H9 (cell line): ENCODE measurements at regions not wholly inside any gene's neighbourhood (a gene's known extent, or its start where the extent isn't known, plus 50 kb on each side); places are given as distances from the start of the nearest gene placed in this dataset.

Source experiments
- DNase-seq: peaks from one replicate; pipeline ENCODE4 v3.0.0-alpha.2; 2017
- H2AFZ ChIP-seq: one replicate; pipeline ENCODE4 v1.6.1; 2013; ENCODE audit warnings: mild to moderate bottlenecking, low read length, control low read depth, moderate library complexity
- H2AK5ac ChIP-seq: 2 replicates; pipeline ENCODE4 v1.6.1; 2013; ENCODE audit warnings: low read length, control low read depth, mixed read lengths; ENCODE audit not compliant: insufficient read length
- H2BK120ac ChIP-seq: one replicate; pipeline ENCODE4 v1.6.1; 2013; ENCODE audit warnings: low read depth, mild to moderate bottlenecking, low read length, control low read depth, inconsistent platforms; ENCODE audit not compliant: poor library complexity, severe bottlenecking
- H2BK12ac ChIP-seq: 2 replicates; pipeline ENCODE4 v1.6.1; 2013; ENCODE audit warnings: low read length, control low read depth, mixed read lengths, low read depth; ENCODE audit not compliant: insufficient read length
- H2BK15ac ChIP-seq: 2 replicates; pipeline ENCODE4 v1.6.1; 2013; ENCODE audit warnings: low read depth, low read length, control low read depth
- H2BK20ac ChIP-seq: one replicate; pipeline ENCODE4 v1.6.1; 2013; ENCODE audit warnings: low read depth, mild to moderate bottlenecking, low read length, control low read depth, inconsistent platforms; ENCODE audit not compliant: poor library complexity, severe bottlenecking
- H2BK5ac ChIP-seq: 2 replicates; pipeline ENCODE4 v1.6.1; 2013; ENCODE audit warnings: low read length, control low read depth, mixed read lengths; ENCODE audit not compliant: insufficient read length
- H3K14ac ChIP-seq: 2 replicates; pipeline ENCODE4 v1.6.1; 2013; ENCODE audit warnings: low read length, control low read depth; ENCODE audit not compliant: insufficient read depth
- H3K18ac ChIP-seq: 2 replicates; pipeline ENCODE4 v1.6.1; 2013; ENCODE audit warnings: low read depth, mild to moderate bottlenecking, mixed read lengths, low read length, control low read depth; ENCODE audit not compliant: insufficient read length
- H3K23ac ChIP-seq: 2 replicates; pipeline ENCODE4 v1.6.1; 2013; ENCODE audit warnings: low read length, control low read depth, mixed read lengths, low read depth; ENCODE audit not compliant: insufficient read length
- H3K23me2 ChIP-seq: 2 replicates; pipeline ENCODE4 v1.6.1; 2013; ENCODE audit warnings: low read depth, mild to moderate bottlenecking, mixed read lengths, low read length, control low read depth; ENCODE audit not compliant: insufficient read length, poor library complexity, severe bottlenecking
- H3K27ac ChIP-seq: 2 replicates; pipeline ENCODE4 v1.5.1; 2013; ENCODE audit warnings: low read length, control low read depth, mixed read lengths, low read depth; ENCODE audit not compliant: insufficient read length
- H3K27me3 ChIP-seq: 2 replicates; pipeline ENCODE4 v1.6.1; 2013; ENCODE audit warnings: low read length, control low read depth, inconsistent platforms; ENCODE audit not compliant: insufficient read depth
- H3K4ac ChIP-seq: 2 replicates; pipeline ENCODE4 v1.6.1; 2013; ENCODE audit warnings: low read depth, mild to moderate bottlenecking, control low read depth, inconsistent platforms, low read length, moderate library complexity
- H3K4me1 ChIP-seq: 2 replicates; pipeline ENCODE4 v1.6.1; 2013; ENCODE audit warnings: low read length, control low read depth, inconsistent platforms; ENCODE audit not compliant: insufficient read depth
- H3K4me2 ChIP-seq: 2 replicates; pipeline ENCODE4 v1.6.1; 2013; ENCODE audit warnings: low read length, control low read depth, mixed read lengths; ENCODE audit not compliant: insufficient read length, insufficient read depth
- H3K56ac ChIP-seq: 2 replicates; pipeline ENCODE4 v1.6.1; 2013; ENCODE audit warnings: low read depth, mild to moderate bottlenecking, mixed read lengths, low read length, control low read depth; ENCODE audit not compliant: insufficient read length
- H3K79me1 ChIP-seq: 2 replicates; pipeline ENCODE4 v1.6.1; 2013; ENCODE audit warnings: low read depth, mild to moderate bottlenecking, moderate library complexity, low read length, control low read depth, inconsistent platforms; ENCODE audit not compliant: insufficient read depth, poor library complexity, severe bottlenecking
- H3K79me2 ChIP-seq: 2 replicates; pipeline ENCODE4 v1.6.1; 2013; ENCODE audit warnings: low read length, control low read depth, inconsistent platforms; ENCODE audit not compliant: insufficient read depth
- H3K9ac ChIP-seq: 2 replicates; pipeline ENCODE4 v1.6.1; 2013; ENCODE audit warnings: low read length, control low read depth, mixed read lengths; ENCODE audit not compliant: insufficient read length; ENCODE audit errors: extremely low read depth
- H3K9me3 ChIP-seq: one replicate; pipeline ENCODE4 v1.6.1; 2013; ENCODE audit warnings: low read depth, low read length, inconsistent platforms; ENCODE audit not compliant: control insufficient read depth
- H3T11ph ChIP-seq: one replicate; pipeline ENCODE4 v1.6.1; 2013; ENCODE audit warnings: mild to moderate bottlenecking, low read length, control low read depth, inconsistent platforms
- H4K20me1 ChIP-seq: one replicate; pipeline ENCODE4 v1.6.1; 2013; ENCODE audit not compliant: control insufficient read depth, insufficient read length, insufficient read depth
- H4K5ac ChIP-seq: 2 replicates; pipeline ENCODE4 v1.6.1; 2013; ENCODE audit warnings: low read depth, mild to moderate bottlenecking, mixed read lengths, low read length, control low read depth; ENCODE audit not compliant: insufficient read length
- H4K8ac ChIP-seq: replicated peaks from 2 replicates; pipeline ENCODE4 v1.6.1; 2013; ENCODE audit warnings: low read length, control low read depth, mixed read lengths, low read depth; ENCODE audit not compliant: insufficient read length
- H4K91ac ChIP-seq: 2 replicates; pipeline ENCODE4 v1.6.1; 2013; ENCODE audit warnings: low read depth, mild to moderate bottlenecking, moderate library complexity, mixed read lengths, low read length, control low read depth; ENCODE audit not compliant: insufficient read length
- H3K27ac Mint-ChIP-seq, 3 experiments: 2 replicates in 2 of 3; 3 replicates in 1 of 3; pipeline ENCODE4 v1.8.0; 2020 to 2021; ENCODE audit warnings: mixed read lengths in 3 of 3, mild to moderate bottlenecking in 1 of 3, moderate library complexity in 1 of 3
- H3K27me3 Mint-ChIP-seq: 2 replicates; pipeline ENCODE4 v1.8.0; 2021; ENCODE audit warnings: low read depth, mild to moderate bottlenecking, moderate library complexity, mixed read lengths
- H3K36me3 Mint-ChIP-seq, 3 experiments: 2 replicates in 2 of 3; 3 replicates in 1 of 3; pipeline ENCODE4 v1.8.0; 2020 to 2021; ENCODE audit warnings: low read depth in 3 of 3, mixed read lengths in 3 of 3; ENCODE audit not compliant: insufficient read depth in 1 of 3
- H3K4me1 Mint-ChIP-seq, 2 experiments: 2 replicates each; pipeline ENCODE4 v1.8.0; 2020; ENCODE audit warnings: mixed read lengths in 2 of 2
- H3K4me3 Mint-ChIP-seq, 2 experiments: 2 replicates in 1 of 2; 3 replicates in 1 of 2; pipeline ENCODE4 v1.8.0; 2020 to 2021; ENCODE audit warnings: mild to moderate bottlenecking in 2 of 2, mixed read lengths in 2 of 2, moderate library complexity in 1 of 2
- H3K9me3 Mint-ChIP-seq, 2 experiments: 2 replicates in 1 of 2; 3 replicates in 1 of 2; pipeline ENCODE4 v1.8.0; 2020; ENCODE audit warnings: mild to moderate bottlenecking in 2 of 2, mixed read lengths in 2 of 2, moderate library complexity in 1 of 2
- WGBS: extraction: QIAGEN DNeasy Blood & Tissue Kit; methylation state at CpG from one replicate; pipeline ENCODE4 v1.1.7; 2013; ENCODE audit warnings: missing lambda C conversion rate, low lambda C conversion rate, mixed read lengths; ENCODE audit not compliant: insufficient read length; ENCODE audit errors: extremely low coverage; 5-methylcytosine and 5-hydroxymethylcytosine counted together
- TF ChIP-seq, protein P1 (sequence below): fragments of 200-600 bp; sonication (generic); conservative IDR thresholded peaks from 3 replicates; pipeline ENCODE4 v1.8.0; 2021; ENCODE audit warnings: antibody characterized with exemption, mild to moderate bottlenecking

DNA sequence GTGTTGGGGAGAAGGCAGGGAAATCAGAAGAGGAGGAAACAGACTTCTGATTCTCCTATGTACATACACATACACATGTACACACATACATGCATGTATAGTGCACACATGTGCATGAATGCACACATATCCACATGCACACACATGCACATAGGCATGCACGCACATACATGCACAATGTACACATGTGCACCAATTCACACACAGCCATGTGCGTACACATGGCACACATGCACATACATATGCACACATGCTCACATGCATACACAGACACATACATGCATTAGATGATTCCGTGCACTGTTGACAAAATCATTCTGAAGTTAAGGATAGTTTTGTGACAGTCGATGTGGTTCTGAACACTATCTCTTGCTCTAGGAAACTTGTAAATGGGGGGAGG, 214.0 kb upstream of the CDH13 start:
- Histone ChIP-seq H3K4me2 (no peak overlapping the region), H2BK120ac (no peak overlapping the region), H3K27ac (no peak overlapping the region), H3K27me3 (no peaks in the 10 kb centered on the region), H4K5ac (no peak overlapping the region), H3K23ac (no peak overlapping the region), H3K14ac (no peak overlapping the region), H3K9me3 (no peaks in the 10 kb centered on the region), H3K56ac (no peak overlapping the region), H3K18ac (no peak overlapping the region), H3K79me2 (no peaks in the 10 kb centered on the region), H4K8ac (no peak overlapping the region), H4K20me1 (no peaks in the 10 kb centered on the region), H3K79me1 (no peaks in the 10 kb centered on the region), H2BK12ac (no peak overlapping the region), H3K9ac (no peak overlapping the region), H2AFZ (no peak overlapping the region), H3K4me1 (no peaks in the 10 kb centered on the region), H2BK5ac (no peak overlapping the region), H3K23me2 (no peaks in the 10 kb centered on the region), H2AK5ac (no peak overlapping the region), H4K91ac (no peak overlapping the region), H2BK15ac (no peak overlapping the region), H3K4ac (no peak overlapping the region), H3T11ph (no peak overlapping the region), H2BK20ac (no peak overlapping the region)
- no CpG with 5 or more reads among the region's 4 CpGs for WGBS
- DNase-seq = no peak
- TF ChIP-seq, protein P1, sequence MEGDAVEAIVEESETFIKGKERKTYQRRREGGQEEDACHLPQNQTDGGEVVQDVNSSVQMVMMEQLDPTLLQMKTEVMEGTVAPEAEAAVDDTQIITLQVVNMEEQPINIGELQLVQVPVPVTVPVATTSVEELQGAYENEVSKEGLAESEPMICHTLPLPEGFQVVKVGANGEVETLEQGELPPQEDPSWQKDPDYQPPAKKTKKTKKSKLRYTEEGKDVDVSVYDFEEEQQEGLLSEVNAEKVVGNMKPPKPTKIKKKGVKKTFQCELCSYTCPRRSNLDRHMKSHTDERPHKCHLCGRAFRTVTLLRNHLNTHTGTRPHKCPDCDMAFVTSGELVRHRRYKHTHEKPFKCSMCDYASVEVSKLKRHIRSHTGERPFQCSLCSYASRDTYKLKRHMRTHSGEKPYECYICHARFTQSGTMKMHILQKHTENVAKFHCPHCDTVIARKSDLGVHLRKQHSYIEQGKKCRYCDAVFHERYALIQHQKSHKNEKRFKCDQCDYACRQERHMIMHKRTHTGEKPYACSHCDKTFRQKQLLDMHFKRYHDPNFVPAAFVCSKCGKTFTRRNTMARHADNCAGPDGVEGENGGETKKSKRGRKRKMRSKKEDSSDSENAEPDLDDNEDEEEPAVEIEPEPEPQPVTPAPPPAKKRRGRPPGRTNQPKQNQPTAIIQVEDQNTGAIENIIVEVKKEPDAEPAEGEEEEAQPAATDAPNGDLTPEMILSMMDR = no peak
- Mint-ChIP-seq H3K4me1 (no peaks in the 10 kb centered on the region), H3K27me3 (peaks cover 13% of the 10 kb centered on the region), H3K36me3 (no peaks in the 10 kb centered on the region), H3K27ac (no peak overlapping the region), H3K9me3 (no peaks in the 10 kb centered on the region), H3K4me3 (no peak overlapping the region)
